HPDE6-E6E7 (cell line): ENCODE measurements at regions not wholly inside any gene's neighbourhood (a gene's known extent, or its start where the extent isn't known, plus 50 kb on each side); places are given as distances from the start of the nearest gene placed in this dataset.

Experiments used
- DNase-seq: peaks from one replicate; pipeline ENCODE4 v3.0.0; 2011; ENCODE audit warnings: missing footprints; ENCODE audit errors: extremely low spot score

DNA sequence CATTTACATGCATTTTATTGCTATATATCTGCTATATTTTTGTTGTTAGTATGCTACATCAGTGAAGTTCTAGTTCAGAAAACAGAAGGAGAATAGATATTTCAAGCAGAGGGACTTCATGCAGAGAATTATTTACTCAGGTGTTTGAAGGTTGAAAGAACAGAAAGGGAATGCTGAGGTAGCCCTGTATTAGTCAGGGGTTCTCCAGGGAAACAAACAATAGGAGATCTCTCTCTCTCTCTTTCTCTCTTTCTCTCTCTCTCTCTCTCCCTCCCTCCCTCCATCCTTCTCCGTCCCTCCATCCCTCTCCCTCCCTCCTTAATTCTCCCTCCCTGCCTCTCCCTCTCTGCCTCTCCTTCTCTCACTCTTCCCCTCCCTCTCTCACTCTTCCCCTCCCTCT lies 114.3 kb upstream of the TDRD3 start:
- DNase-seq = no peak

DNA sequence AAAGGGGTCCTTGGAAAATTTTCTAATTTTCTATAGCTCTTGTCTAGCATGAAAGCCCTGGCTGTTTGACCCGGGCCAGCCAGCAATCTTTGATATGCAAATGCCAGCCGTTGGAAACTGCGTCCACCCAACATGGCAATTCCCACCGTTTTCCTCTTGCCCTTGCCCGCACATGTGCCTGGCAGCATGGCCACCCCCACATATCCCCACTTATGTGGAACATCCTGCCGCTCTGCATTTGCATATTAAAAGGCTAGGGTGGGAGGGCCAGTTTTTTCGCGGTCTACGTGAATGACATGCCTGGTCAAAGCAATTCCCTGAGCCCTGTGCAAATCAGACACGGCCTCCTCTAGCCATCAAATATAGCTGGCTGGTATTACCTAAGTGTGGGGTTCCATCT lies 110.3 kb upstream of the TDRD3 start:
- no peak for DNase-seq

DNA sequence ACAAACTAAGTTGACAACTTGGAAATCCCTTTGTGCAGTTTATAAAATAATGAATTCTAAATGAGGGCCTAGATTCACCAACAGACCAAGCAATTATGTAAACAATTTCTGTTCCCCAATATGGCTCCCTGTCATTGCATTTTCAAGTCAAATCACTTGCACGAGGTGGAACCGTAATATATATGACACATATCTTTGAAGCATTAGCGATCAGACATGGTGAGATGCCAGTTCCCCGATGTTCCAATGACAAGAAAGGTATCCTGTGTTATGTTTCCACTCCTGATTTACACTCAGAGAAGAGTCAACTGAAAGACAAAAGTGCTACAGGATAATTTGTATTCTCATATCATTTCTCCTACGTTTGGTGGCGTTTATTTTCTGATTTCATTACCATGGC lies 108.5 kb upstream of the TDRD3 start:
- no peak for DNase-seq

DNA sequence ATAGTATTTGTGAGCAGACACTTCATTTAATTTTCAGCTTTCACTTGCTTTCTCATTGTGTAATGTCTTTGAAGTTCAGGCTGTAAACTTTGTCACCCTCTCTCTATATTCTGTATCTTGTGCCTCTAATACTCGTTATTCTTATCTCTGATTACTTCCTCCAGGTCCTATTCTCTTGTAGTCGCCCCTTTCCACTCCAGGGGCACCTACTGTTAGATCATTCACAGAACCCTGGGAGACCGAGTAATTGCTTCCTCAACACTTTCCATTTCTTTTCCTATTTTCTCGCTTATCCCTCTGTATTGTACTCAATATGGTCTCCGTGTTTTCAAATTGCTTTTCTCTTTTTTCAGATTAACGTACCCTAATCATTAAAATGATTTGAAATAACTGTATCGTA lies 93.9 kb upstream of the TDRD3 start:
- no peak for DNase-seq

DNA sequence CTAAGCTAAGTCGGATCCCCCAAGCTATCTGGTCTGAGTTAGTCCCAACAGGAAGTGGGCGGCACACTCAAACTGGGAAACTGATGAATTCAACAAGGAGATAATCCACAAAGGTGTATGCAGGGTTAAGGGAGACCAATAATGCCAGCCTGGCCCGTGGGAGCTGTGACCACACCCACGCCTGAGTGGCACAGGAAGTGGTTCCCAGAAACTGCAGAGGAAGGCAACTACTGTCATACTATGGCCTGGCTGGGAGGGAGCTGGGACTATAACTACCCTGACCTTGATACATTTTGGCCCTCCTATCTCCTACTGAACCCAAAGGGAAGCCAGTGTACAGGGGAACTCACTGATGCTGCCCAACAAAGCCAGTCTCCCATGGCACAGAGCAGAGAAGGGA lies 85.5 kb upstream of the TDRD3 start:
- DNase-seq = no peak

DNA sequence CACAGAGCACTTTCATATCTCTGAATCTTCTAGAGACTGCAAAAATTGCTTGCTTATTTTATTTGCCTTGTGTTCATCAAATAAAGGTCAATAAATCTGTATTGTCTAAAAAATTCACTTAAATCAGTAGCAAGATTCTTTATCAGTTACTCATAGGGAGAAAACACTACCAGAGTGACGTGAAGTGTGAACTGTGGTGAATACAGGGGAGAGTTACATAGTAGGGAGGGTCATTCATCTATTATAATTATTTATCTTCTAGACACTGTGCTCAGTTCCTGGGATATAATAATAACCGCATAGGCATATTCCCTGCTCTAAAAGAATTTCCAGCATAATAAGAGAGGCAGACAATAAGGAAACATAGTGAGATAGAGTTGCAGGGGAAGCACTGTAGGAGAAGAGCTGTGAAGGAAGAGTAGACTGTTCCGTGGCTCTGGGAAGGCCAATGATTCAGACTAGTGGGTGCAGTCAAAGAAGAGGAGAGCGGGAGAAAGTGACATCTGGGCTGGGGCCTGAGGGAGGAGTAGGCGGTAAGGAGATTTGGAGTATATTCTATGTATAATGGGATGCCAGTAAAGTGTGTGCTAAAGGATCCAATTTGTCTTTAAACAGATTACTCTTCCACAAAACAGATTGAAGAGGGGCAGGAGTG lies 84.0 kb upstream of the TDRD3 start:
- no peak for DNase-seq

DNA sequence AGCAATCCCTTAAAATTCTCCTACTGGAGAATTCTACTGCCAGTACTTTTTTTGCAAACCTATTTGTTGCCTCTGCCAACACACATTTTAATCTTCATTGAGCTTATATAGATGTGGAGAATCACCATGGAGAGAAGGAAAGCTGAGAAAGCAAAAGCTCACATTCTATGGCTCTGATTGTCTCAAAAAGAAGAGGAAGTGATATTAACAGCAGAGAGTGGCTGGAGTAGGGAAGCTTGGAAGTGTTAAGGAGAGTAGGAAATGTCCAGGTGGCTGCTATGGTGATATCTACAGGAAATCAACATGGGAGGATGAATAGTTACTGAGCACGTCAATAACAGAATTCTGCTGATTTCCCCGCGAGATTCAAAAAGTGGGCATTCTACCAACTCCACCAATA lies 78.8 kb upstream of the TDRD3 start:
- DNase-seq = no peak

DNA sequence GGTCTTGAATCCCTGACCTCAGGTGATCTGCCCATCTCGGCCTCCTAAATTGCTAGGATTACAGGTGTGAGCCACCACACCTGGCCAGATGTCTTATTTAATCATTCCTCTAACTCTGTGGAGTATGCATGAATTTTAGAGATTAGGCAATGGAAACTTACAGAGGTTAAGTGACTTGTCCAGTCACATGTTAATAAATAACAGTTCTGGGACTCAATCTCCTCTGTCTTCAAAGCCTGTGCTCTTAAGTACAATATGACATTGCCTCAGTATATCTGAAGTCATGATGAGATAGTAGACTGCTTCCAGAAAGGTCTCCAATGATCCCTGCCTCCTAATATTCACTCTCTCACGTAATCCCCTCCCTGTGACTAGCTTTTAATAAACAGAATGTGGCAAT lies 72.9 kb upstream of the TDRD3 start:
- DNase-seq = no peak

DNA sequence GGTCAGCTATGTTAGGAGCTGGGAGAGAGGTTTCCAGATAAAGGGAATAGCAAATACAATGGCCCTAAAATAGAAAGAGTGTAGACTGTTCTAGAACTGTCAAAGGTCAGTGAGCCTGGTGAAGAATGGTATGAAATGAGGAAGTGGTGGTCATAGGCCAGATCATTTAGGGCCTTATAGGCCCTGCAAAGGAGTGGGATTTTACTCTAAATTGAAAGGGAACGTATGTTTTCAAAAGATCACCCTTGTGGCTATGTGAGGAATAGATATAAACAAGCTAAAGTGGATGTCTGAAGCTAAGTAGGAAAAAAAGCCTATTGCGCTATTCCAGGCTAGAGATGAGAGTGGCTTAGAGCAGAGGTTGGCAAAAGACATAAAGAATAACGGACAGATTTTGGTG lies 70.7 kb upstream of the TDRD3 start:
- DNase-seq = no peak

DNA sequence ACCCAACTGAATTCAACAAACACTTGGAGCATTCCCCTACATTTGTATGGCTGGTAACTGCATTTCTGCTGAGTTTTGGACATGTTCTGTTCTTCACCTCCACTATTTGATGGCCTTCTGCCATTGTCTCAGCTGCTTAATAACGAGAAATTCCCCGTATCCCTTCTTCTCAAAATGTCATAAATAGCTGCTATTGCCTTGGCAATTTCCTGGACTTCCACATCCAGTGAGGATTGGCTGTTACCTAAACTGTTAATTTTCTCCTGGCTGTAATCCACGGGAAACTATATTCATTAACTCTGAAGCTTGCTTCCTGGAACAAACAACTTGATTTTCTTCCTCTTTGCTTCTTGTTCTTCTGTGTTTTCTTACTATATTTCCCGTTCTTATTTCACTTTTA lies 69.5 kb upstream of the TDRD3 start:
- DNase-seq = no peak

DNA sequence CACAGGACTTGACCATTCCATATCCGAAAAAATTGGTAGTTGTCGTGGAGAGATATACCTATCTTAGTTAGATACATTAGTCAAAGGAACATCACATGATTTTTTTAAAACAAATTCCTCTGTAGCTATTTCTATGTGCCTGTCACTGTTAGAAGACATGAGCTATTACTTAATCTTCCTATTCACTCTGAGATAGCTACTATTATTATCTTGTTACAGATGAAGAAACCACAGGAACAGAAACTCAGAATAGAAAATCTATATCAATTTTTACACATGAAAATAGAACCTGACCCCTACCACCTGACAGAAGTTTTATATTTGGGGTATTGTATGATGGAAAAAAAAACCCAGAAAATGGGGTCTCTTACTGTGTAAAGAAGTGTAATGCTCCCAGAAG lies 68.9 kb upstream of the TDRD3 start:
- no peak for DNase-seq

DNA sequence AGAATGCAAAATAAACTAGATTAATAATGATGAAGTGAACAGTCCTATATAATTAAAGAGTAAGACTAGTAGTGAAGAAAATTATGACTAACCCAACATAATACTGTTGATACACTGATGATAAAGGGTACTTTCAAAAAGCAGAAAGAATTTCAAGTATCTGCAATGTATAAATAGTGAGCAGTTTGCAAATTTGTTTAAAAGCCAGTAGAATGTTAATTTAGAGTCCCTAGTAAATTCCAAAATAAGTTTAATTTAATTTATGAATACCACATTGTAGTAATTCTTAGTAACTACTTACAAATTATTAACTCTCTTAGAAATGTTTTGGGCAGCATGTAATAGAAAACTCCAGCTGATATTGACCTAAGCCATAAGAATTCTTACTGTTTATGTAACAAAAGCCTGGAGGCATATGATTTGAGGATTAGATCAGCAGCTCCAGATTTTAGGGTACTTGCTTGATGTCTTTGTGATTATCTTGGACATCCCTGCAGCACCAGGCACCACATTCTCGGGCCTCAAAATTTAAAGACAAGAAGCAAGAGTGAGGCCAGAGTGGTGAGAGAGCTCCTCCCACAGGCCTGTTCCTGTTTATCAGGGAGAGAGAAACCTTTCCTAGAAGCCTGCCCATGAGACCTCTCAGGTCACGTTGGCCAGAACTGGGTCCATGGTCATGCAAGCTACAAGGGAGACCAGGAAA lies 67.6 kb upstream of the TDRD3 start:
- peak; percentile 28 for DNase-seq

DNA sequence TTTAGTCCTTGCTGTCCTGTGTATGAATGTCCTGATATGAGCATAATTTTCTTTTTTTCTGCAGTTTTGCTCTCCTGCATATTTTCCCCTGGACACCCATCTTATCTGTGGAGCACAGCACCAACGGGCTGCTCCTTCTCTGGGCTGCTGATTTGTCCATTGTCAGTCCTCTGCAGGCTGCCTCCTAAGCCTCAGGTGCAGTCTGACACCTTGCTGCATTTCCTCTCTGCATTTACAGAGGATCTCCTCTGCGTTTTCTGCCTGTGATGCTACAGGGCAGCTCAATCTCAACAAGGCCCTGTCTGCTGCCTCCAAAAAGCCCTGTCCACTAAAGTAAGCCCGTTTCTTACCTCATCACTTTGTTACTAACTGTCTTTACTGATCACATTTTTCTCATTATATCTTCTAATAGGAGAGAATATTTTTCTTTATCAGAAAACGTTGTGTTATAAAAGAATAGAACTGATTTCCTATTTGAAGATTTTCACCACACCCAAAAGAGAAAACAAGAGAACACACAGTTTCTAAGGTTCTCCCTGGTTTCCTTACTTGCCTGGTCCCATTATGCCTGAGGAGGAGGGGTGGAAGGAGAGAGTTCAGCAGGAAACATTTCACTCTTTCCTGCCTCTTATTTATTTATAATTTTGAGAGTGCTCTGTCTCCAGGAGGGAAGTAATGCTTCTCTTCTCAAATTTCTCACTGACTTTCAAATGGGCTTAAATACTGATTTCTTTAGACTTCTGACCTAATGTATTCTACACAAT lies 65.6 kb upstream of the TDRD3 start:
- no peak for DNase-seq

DNA sequence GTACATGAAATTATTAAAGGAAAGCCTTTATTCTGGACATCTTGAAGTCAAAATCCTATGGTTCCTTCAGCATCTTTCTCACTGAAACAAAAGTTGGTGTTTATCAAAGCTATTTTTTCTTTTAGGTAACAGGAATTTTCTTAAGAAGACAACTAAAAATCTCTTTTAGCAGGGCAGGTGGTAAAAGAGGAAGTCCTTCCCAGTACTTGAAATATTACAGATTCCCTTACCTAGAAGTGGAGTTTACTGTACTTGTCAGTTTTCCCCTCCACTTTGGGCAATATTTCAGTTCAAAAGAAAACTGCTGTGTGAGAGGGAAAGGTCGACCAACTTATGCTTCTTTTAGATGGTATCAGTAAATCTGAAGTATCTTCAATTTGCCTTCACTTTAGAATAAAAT lies 64.3 kb upstream of the TDRD3 start:
- DNase-seq = no peak

DNA sequence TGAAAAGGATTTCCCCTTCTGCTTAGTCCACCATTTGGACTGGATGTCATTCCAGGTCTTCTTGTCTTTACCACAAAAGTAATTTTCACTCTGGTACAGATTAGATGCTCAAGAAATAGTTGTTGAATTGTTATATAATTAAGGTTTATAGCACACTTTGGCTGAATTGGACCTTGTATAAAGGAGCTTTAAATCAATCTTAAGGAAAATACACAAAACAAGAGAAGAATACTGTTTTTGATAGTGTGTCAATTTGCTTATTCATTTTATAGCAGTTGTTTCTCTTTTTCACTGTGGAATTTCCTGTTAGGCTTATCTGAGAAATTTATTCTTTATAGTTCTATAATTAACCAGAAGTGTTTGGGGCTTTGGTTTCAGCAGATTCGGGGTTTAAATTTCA lies 62.7 kb upstream of the TDRD3 start:
- DNase-seq = no peak

DNA sequence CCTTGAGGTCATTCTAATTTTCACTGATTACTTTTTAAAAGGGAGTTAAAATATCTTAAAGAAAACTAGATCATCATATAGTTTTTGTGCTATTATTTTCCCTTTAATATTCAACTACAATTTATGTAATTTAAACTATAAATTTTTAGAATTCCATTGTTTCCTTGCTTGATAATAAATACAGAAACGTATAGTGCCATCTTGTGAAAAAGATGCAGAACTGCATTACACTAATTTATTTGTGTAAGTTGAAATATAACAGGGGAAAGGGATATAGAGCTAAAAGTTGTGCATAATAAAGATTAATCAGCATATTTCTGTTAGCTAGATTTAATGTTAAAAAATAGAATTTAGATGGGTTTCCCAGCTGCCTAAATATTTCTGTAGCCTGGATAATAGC lies 61.5 kb upstream of the TDRD3 start:
- no peak for DNase-seq

DNA sequence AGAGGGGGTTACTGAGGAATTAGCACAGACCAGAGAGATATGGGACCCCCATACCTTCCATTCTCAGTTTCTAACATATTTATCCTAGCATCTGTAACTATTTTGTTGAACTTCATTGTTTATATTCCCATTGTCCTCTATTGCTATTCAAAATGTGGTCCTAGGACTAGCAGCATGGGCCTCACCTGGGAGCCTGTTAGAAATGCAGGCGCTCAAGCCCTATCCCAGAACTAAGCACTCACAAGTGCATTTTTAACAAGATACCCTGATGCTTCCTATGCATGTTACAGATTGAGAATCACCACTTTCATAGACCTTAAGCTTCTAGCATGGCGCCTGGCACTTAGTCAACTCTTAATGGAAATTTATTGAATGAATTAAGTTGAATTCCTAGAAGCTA lies 58.3 kb upstream of the TDRD3 start:
- no peak for DNase-seq

DNA sequence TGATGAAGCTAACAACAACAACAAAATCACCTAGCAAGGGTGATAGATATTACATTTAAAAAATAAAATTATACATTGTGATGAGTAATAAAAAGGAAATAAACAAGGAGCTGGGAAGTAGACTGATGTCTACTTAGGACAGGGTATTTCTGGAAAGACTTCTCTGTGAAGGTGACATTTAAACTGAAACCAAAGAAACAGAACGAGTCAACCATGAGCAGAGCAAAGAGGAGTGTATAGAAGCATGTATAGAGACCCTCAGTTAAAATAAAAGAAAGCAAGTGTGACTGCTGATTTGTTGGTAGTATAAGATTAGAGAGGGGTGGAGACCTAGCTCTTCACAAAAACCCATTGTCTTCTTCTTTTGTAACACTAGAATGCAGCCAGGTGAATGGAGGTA lies 53.0 kb upstream of the TDRD3 start:
- DNase-seq = no peak

DNA sequence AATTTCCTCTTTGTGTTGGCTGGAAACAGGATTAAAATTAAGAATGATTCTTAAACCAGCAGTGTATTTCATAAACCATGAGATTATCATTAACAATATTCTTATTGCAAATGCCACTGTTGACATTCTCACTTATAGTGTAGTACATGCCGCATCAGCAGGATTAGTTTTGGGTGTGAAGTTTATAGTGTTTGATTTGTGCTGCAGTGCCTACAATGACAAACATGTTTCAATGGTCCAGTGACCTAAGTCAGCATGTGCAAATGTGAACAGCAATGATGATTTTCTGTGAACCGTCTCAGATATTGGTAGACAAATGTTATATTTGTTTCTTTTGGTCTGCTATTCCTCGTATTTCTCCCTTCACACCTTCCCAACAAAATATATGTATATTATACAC lies 49.8 kb upstream of the TDRD3 start:
- DNase-seq = no peak
